H1 (cell line): ENCODE measurements at regions not wholly inside any gene's neighbourhood (a gene's known extent, or its start where the extent isn't known, plus 50 kb on each side); places are given as distances from the start of the nearest gene placed in this dataset.

Experiments used
- CREB1 ChIP-seq: IDR thresholded peaks from 2 replicates; pipeline ENCODE4 v1.6.1; 2012; ENCODE audit warnings: inconsistent platforms
- RBBP5 ChIP-seq: IDR thresholded peaks from 2 replicates; pipeline ENCODE4 v1.7.1; 2012; ENCODE audit warnings: low read depth, mild to moderate bottlenecking, inconsistent platforms, low read length, moderate library complexity, borderline replicate concordance

DNA sequence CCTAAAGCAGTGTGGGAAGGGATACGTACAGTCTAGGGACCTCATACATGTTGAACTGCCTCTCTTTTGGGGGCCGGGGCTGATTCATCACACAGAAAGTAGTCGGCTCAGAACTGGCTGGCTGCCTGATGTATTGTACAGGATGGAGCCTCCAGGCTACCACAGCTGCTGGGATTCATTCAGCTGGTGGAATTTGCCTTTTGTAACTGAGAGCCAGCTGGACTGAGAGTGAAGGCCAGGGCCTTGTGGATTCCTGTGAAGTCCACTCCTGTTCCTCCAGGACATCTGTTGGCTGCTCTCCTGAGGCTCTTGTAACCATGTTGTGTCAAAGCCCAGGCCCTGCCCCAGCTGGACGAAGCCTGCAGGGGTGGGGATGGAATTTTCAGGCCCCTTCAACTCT is 116.3 kb upstream of the PRICKLE1 start (continued):
- TF ChIP-seq CREB1 (no peak), RBBP5 (no peak)
